ENCODE measurements at regions not wholly inside any gene's neighbourhood (a gene's known extent, or its start where the extent isn't known, plus 50 kb on each side); places are given as distances from the start of the nearest gene placed in this dataset.

- Mint-ChIP-seq H3K27ac (no peak overlapping the region), H3K4me1 (no peaks in the 10 kb centered on the region), H3K9me3 (no peaks in the 10 kb centered on the region), H3K27me3 (ENCODE audit: low read depth in 2 of 2) (peaks cover 0 to 3% of the 10 kb centered on the region in 2 donors), H3K36me3 (no peaks in the 10 kb centered on the region), H3K4me3 (no peak overlapping the region)
- WGBS (ENCODE audit: insufficient coverage) = 85% methylated on average over 4 of the region's 4 CpGs
- ATAC-seq (no peak), DNase-seq (no peak)
- Histone ChIP-seq H3K4me3 (ENCODE audit: low read length) (no peak overlapping the region), H3K27ac (ENCODE audit: low read length) (no peak overlapping the region), H3K36me3 (ENCODE audit: control insufficient read depth, insufficient read depth, low read length) (no peaks in the 10 kb centered on the region), H3K4me1 (ENCODE audit: control insufficient read depth, insufficient read depth, low read length) (no peaks in the 10 kb centered on the region), H3K9me3 (ENCODE audit: control insufficient read depth, insufficient read depth, low read length) (no peaks in the 10 kb centered on the region), H3K27me3 (ENCODE audit: control insufficient read depth, insufficient read depth, low read length) (no peaks in the 10 kb centered on the region)
- intact Hi-C loops (cut with micrococcal nuclease) = no loop called here
- no peak for TF ChIP-seq CTCF (IDR thresholded peaks at IDR 0.05)
Measured at GRCh38 chr11:116649268-116649667, 123.5 kb downstream of the BUD13 start.

- Histone ChIP-seq H3K4me1 (ENCODE audit: control insufficient read depth, insufficient read depth, low read length) (no peaks in the 10 kb centered on the region), H3K27ac (ENCODE audit: low read length) (no peak overlapping the region), H3K4me3 (ENCODE audit: low read length) (no peak overlapping the region), H3K36me3 (ENCODE audit: control insufficient read depth, insufficient read depth, low read length) (no peaks in the 10 kb centered on the region), H3K27me3 (ENCODE audit: control insufficient read depth, insufficient read depth, low read length) (no peaks in the 10 kb centered on the region), H3K9me3 (ENCODE audit: control insufficient read depth, insufficient read depth, low read length) (no peaks in the 10 kb centered on the region)
- Mint-ChIP-seq H3K4me1 (no peaks in the 10 kb centered on the region), H3K4me3 (no peak overlapping the region), H3K27me3 (ENCODE audit: low read depth in 2 of 2) (peaks cover 6 to 7% of the 10 kb centered on the region in 2 donors), H3K9me3 (no peaks in the 10 kb centered on the region), H3K27ac (no peak overlapping the region), H3K36me3 (no peaks in the 10 kb centered on the region)
- no peak for ATAC-seq
- TF ChIP-seq CTCF (IDR thresholded peaks at IDR 0.05) = no peak
- intact Hi-C loops (cut with micrococcal nuclease) = no loop called here
- 80% methylated on average over 1 of the region's 2 CpGs for WGBS (ENCODE audit: insufficient coverage)
- DNase-seq = no peak
Measured at GRCh38 chr11:116648247-116649174, 124.3 kb downstream of the BUD13 start.

GRCh38 chr11:116647305-116648080, 125.3 kb downstream of the BUD13 start:
- no peak for TF ChIP-seq CTCF (IDR thresholded peaks at IDR 0.05)
- ATAC-seq = no peak
- Histone ChIP-seq H3K36me3 (ENCODE audit: control insufficient read depth, insufficient read depth, low read length) (no peaks in the 10 kb centered on the region), H3K9me3 (ENCODE audit: control insufficient read depth, insufficient read depth, low read length) (no peaks in the 10 kb centered on the region), H3K4me3 (ENCODE audit: low read length) (no peak overlapping the region), H3K4me1 (ENCODE audit: control insufficient read depth, insufficient read depth, low read length) (no peaks in the 10 kb centered on the region), H3K27me3 (ENCODE audit: control insufficient read depth, insufficient read depth, low read length) (no peaks in the 10 kb centered on the region), H3K27ac (ENCODE audit: low read length) (no peak overlapping the region)
- Mint-ChIP-seq H3K36me3 (no peaks in the 10 kb centered on the region), H3K4me3 (no peak overlapping the region), H3K9me3 (no peaks in the 10 kb centered on the region), H3K27ac (no peak overlapping the region), H3K4me1 (no peaks in the 10 kb centered on the region), H3K27me3 (ENCODE audit: low read depth in 2 of 2) (peaks cover 6 to 7% of the 10 kb centered on the region in 2 donors)
- DNase-seq = no peak
- WGBS (ENCODE audit: insufficient coverage) = 70% methylated on average over 4 of the region's 7 CpGs
- intact Hi-C loops (cut with micrococcal nuclease) = no loop called here
